A549 (cell line): ENCODE measurements at regions not wholly inside any gene's neighbourhood (a gene's known extent, or its start where the extent isn't known, plus 50 kb on each side); places are given as distances from the start of the nearest gene placed in this dataset.
"Not testable (repeated sequence)": the region's sequence is repeated elsewhere in the genome, so short reads cannot be mapped to it uniquely, and the experiment has no call there.

Experiments used
- ATAC-seq, 2 experiments: fragments of 200-7000 bp in 1 of 2; fragments of >200 bp in 1 of 2; cut with Nextera tagmentation in 1 of 2; cut with Tn5 transposase in 1 of 2; 3 replicates each; pipeline versions ENCODE4 v1.8.0 to v1.9.1; 2018 to 2020; ENCODE audit warnings: mild to moderate bottlenecking in 1 of 2, moderate library complexity in 1 of 2
- CTCF ChIA-PET: fragments of 300-600 bp; sonication (Branson Sonifier 250); formaldehyde crosslinking; extraction: SDS; loops from one replicate; lab custom pipeline; 2021; ENCODE audit warnings: antibody characterized with exemption, inconsistent platforms; lab: Yijun Ruan, JAX
- POLR2A ChIA-PET: fragments of 350-600 bp; formaldehyde crosslinking; extraction: SDS; loops from one replicate; lab custom pipeline; 2021; ENCODE audit warnings: antibody characterized with exemption, inconsistent platforms; lab: Yijun Ruan, JAX
- DNase-seq, 2 experiments: peaks; one replicate each; pipeline versions ENCODE4 v3.0.0 to v3.0.0-alpha.2; 2011 to 2016; ENCODE audit warnings: low read depth in 1 of 2, low spot score in 1 of 2
- FAIRE-seq: peaks from 2 replicates; lab custom pipeline; 2011; peaks lifted over from hg19 to GRCh38; lab: Jason Lieb, UNC
- H3K27ac ChIP-seq, 2 experiments: fragments of >200 bp; sonication (Bioruptor Twin); formaldehyde crosslinking; 3 replicates each; pipeline ENCODE4 v1.5.1; 2016 to 2017
- H3K4me1 ChIP-seq: fragments of >200 bp; sonication (Bioruptor Twin); formaldehyde crosslinking; 3 replicates; pipeline ENCODE4 v1.6.1; 2016
- H3K4me2 ChIP-seq: fragments of >200 bp; sonication (Bioruptor Twin); formaldehyde crosslinking; 3 replicates; pipeline ENCODE4 v1.6.1; 2016
- H3K4me3 ChIP-seq: fragments of >200 bp; sonication (Bioruptor Twin); formaldehyde crosslinking; 3 replicates; pipeline ENCODE4 v1.5.1; 2016
- H3K9me3 ChIP-seq: fragments of >200 bp; sonication (Bioruptor Twin); formaldehyde crosslinking; 3 replicates; pipeline ENCODE4 v1.6.1; 2016
- CEBPB ChIP-seq, 2 experiments: fragments of >200 bp in 1 of 2; sonication (Bioruptor Twin) in 1 of 2; formaldehyde crosslinking in 1 of 2; IDR thresholded peaks; 2 replicates each; pipeline ENCODE4 v1.6.1; 2012 to 2016
- CHD4 ChIP-seq: fragments of 200-600 bp; sonication (generic); IDR thresholded peaks from 2 replicates; pipeline ENCODE4 v1.6.1; 2016; ENCODE audit warnings: antibody characterized with exemption, mild to moderate bottlenecking, borderline replicate concordance
- E2F6 ChIP-seq: IDR thresholded peaks from 2 replicates; pipeline ENCODE4 v1.6.1; 2012; ENCODE audit warnings: low read depth, borderline replicate concordance
- HOXB13 ChIP-seq: fragments of 250-450 bp; sonication (Bioruptor Pico); IDR thresholded peaks from 2 replicates; pipeline ENCODE4 v1.5.0; 2020; ENCODE audit warnings: low read depth, mild to moderate bottlenecking, moderate library complexity
- HOXB5 ChIP-seq: fragments of 250-450 bp; sonication (Bioruptor Pico); IDR thresholded peaks from 2 replicates; pipeline ENCODE4 v1.5.0; 2020; ENCODE audit warnings: mild to moderate bottlenecking, moderate library complexity
- JUNB ChIP-seq: fragments of >200 bp; sonication (Bioruptor Twin); formaldehyde crosslinking; IDR thresholded peaks from 2 replicates; pipeline ENCODE4 v1.6.1; 2016
- KDM5A ChIP-seq: fragments of 200-600 bp; sonication (generic); IDR thresholded peaks from 2 replicates; pipeline ENCODE4 v1.6.1; 2016; ENCODE audit warnings: antibody characterized with exemption, mild to moderate bottlenecking
- MYC ChIP-seq: IDR thresholded peaks from 2 replicates; pipeline ENCODE4 v1.6.1; 2012; ENCODE audit warnings: mild to moderate bottlenecking, inconsistent platforms, low read length, improper control_type of control experiment, borderline replicate concordance
- PHF8 ChIP-seq: fragments of 200-600 bp; sonication (generic); IDR thresholded peaks from 2 replicates; pipeline ENCODE4 v1.6.1; 2016; ENCODE audit warnings: low read depth, mild to moderate bottlenecking, antibody characterized with exemption, moderate library complexity, borderline replicate concordance
- RARB ChIP-seq: fragments of 250-450 bp; sonication (Bioruptor Pico); IDR thresholded peaks from 2 replicates; pipeline ENCODE4 v1.8.0; 2021; ENCODE audit warnings: mild to moderate bottlenecking, moderate library complexity
- RCOR1 ChIP-seq: fragments of 150-350 bp; IDR thresholded peaks from 2 replicates; pipeline ENCODE4 v1.6.1; 2014; ENCODE audit warnings: antibody characterized with exemption, low read length, low read depth
- REST ChIP-seq: fragments of 200-600 bp; sonication (generic); IDR thresholded peaks from 2 replicates; pipeline ENCODE4 v1.6.1; 2016; ENCODE audit warnings: antibody characterized with exemption, mild to moderate bottlenecking, moderate library complexity
- SREBF2 ChIP-seq: fragments of 450-650 bp; IDR thresholded peaks from 2 replicates; pipeline ENCODE4 v1.6.1; 2014; ENCODE audit warnings: mild to moderate bottlenecking, moderate library complexity
- ZNF302 ChIP-seq: fragments of 250-450 bp; sonication (Bioruptor Pico); IDR thresholded peaks from 2 replicates; pipeline ENCODE4 v1.9.0; 2021; ENCODE audit warnings: inconsistent platforms, mild to moderate bottlenecking, moderate library complexity
- WGBS: methylation state at CpG from one replicate; pipeline ENCODE4 v1.1.6; 2017; ENCODE audit errors: missing lambda C conversion rate; 5-methylcytosine and 5-hydroxymethylcytosine counted together
- TF ChIP-seq, protein P1 (sequence below): IDR thresholded peaks from 2 replicates; pipeline ENCODE4 v1.6.1; 2012
- TF ChIP-seq, protein P2 (sequence below): fragments of 250-450 bp; sonication (Bioruptor Pico); IDR thresholded peaks from 2 replicates; pipeline ENCODE4 v1.5.0; 2020; ENCODE audit warnings: low read depth, mild to moderate bottlenecking, moderate library complexity

GRCh38 chr2:230602562-230603230 is 109.9 kb upstream of the CAB39 start (continued):
- TF ChIP-seq REST: no peak
- TF ChIP-seq CEBPB (IDR thresholded peaks at IDR 0.05): no peak
- TF ChIP-seq ZNF302 (CRISPR knock-in tag): no peak
- no peak for TF ChIP-seq SREBF2
- no peak for TF ChIP-seq PHF8
- no peak for TF ChIP-seq E2F6

- CTCF ChIA-PET: interaction anchor here (1.0 kb wide), 1 partner anchor 9 kb away, joined by 3 read pairs; no protein-coding TSS in a partner anchor
- FAIRE-seq, H3K4me3 ChIP-seq, POLR2A ChIA-PET, H3K9me3 ChIP-seq, ATAC-seq, H3K27ac ChIP-seq, DNase-seq, H3K4me1 ChIP-seq, H3K4me2 ChIP-seq: not testable (repeated sequence)
Observed at GRCh38 chr2:230603317-230603716, 109.3 kb upstream of the CAB39 start.

DNA sequence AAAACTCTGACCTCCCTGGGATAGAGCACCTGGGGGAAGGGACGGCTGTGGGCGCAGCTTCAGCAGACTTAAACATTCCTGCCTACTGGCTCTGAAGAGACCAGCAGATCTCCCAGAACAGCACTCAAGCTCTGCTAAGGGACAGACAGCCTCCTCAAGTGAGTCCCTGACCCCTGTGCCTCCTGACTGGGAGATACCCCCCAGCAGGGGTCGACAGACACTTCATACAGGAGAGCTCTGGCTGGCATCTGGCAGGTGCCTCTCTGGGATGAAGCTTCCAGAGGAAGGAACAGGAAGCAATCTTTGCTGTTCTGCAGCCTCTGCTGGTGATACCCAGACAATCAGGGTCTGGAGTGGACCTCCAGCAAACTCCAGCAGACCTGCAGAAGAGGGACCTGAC is 108.5 kb upstream of the CAB39 start:
- WGBS: 100% methylated on average over 2 of the region's 3 CpGs
- H3K4me3 ChIP-seq, H3K4me1 ChIP-seq, H3K4me2 ChIP-seq, H3K27ac ChIP-seq, ATAC-seq, POLR2A ChIA-PET, DNase-seq, H3K9me3 ChIP-seq, FAIRE-seq: not testable (repeated sequence)
- CTCF ChIA-PET: interaction anchor here (1.3 kb wide), 1 partner anchor 803 kb away, joined by 3 read pairs; no protein-coding TSS in a partner anchor

DNA sequence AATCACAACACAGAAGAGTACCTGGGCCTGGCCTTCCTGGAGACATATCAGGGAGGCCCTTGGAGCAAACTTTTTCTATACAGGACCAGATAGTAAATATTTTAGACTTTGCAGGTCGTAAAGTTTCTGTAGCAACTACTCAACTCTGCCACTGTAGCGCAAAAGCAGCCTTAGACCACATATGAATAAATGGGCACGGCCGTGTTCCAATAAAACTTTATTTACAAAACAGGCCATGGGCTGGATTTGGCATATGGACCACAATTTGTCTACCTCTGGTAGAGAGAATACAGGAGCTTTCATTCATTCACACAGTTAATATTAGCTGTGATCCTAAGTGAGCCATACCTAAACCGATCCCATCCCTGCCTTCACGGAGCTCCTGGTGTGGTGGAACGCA is 98.6 kb upstream of the CAB39 start:
- Histone ChIP-seq H3K4me1 (peaks cover 26% of the 10 kb centered on the region), H3K4me3 (no peak overlapping the region), H3K27ac (no peak overlapping the region)
- ATAC-seq (no peak), FAIRE-seq (no peak)
- 84% methylated on average over 7 of the region's 7 CpGs for WGBS
- TF ChIP-seq, protein P1, sequence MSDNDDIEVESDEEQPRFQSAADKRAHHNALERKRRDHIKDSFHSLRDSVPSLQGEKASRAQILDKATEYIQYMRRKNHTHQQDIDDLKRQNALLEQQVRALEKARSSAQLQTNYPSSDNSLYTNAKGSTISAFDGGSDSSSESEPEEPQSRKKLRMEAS: no peak
- TF ChIP-seq RCOR1 (no peak), CHD4 (no peak), JUNB (no peak), E2F6 (no peak), MYC (no peak), RARB (no peak), HOXB5 (CRISPR knock-in tag) (no peak), KDM5A (no peak), HOXB13 (no peak)
- TF ChIP-seq, protein P2, sequence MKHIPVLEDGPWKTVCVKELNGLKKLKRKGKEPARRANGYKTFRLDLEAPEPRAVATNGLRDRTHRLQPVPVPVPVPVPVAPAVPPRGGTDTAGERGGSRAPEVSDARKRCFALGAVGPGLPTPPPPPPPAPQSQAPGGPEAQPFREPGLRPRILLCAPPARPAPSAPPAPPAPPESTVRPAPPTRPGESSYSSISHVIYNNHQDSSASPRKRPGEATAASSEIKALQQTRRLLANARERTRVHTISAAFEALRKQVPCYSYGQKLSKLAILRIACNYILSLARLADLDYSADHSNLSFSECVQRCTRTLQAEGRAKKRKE (CRISPR knock-in tag): no peak
- TF ChIP-seq, all 56 proteins: peak for 0
- DNase-seq: no peak
- CTCF ChIA-PET: interaction anchor here (1.2 to 3.4 kb wide), 6 partner anchors 185 to 813 kb away, joined by 3 to 16 read pairs (median 5); no protein-coding TSS in a partner anchor
- POLR2A ChIA-PET: no interaction called here
- Histone ChIP-seq H3K9me3 (no peaks in the 10 kb centered on the region; the same call in 2 of the 3 replicates), H3K4me2 (no peak overlapping the region)
